ES-I3 (cell line): ENCODE measurements at regions not wholly inside any gene's neighbourhood (a gene's known extent, or its start where the extent isn't known, plus 50 kb on each side); places are given as distances from the start of the nearest gene placed in this dataset.
"Not testable (repeated sequence)": the region's sequence is repeated elsewhere in the genome, so short reads cannot be mapped to it uniquely, and the experiment has no call there.

Source experiments
- H3K36me3 ChIP-seq: 2 replicates; pipeline ENCODE4 v1.6.1; 2013; ENCODE audit warnings: mild to moderate bottlenecking, low read length, control low read depth, moderate library complexity; ENCODE audit not compliant: insufficient read depth
- H3K4me1 ChIP-seq: 2 replicates; pipeline ENCODE4 v1.6.1; 2013; ENCODE audit warnings: mild to moderate bottlenecking, control low read depth, low read length; ENCODE audit not compliant: insufficient read depth
- H3K9ac ChIP-seq: 2 replicates; pipeline ENCODE4 v1.6.1; 2013; ENCODE audit warnings: low read depth, mild to moderate bottlenecking, low read length, moderate library complexity
- H3K9me3 ChIP-seq: 2 replicates; pipeline ENCODE4 v1.6.1; 2013; ENCODE audit warnings: mild to moderate bottlenecking, low read length, moderate library complexity; ENCODE audit not compliant: control insufficient read depth, insufficient read depth

- H3K4me1 ChIP-seq: no peaks in the 10 kb centered on the region
- H3K36me3 ChIP-seq: no peaks in the 10 kb centered on the region
- H3K9ac ChIP-seq: no peak overlapping the region
- H3K9me3 ChIP-seq: no peaks in the 10 kb centered on the region
These were observed 353.1 kb downstream of the CHL1 start for GRCh38 chr3:549636-550035.

GRCh38 chr3:550471-550870 lies 353.9 kb downstream of the CHL1 start:
- H3K9ac ChIP-seq: no peak overlapping the region
- H3K36me3 ChIP-seq: no peaks in the 10 kb centered on the region
- H3K9me3 ChIP-seq: no peaks in the 10 kb centered on the region
- H3K4me1 ChIP-seq: no peaks in the 10 kb centered on the region

- Histone ChIP-seq H3K9ac (no peak overlapping the region), H3K9me3 (no peaks in the 10 kb centered on the region), H3K36me3 (no peaks in the 10 kb centered on the region), H3K4me1 (no peaks in the 10 kb centered on the region)
These were observed 361.4 kb downstream of the CHL1 start for GRCh38 chr3:557972-558371.

GRCh38 chr3:567488-568185 lies 371.1 kb downstream of the CHL1 start:
- no peaks in the 10 kb centered on the region for H3K36me3 ChIP-seq
- no peak overlapping the region for H3K9ac ChIP-seq
- no peaks in the 10 kb centered on the region for H3K4me1 ChIP-seq
- no peaks in the 10 kb centered on the region for H3K9me3 ChIP-seq

GRCh38 chr3:579529-579928 lies 383.0 kb downstream of the CHL1 start:
- H3K9ac ChIP-seq, H3K36me3 ChIP-seq, H3K4me1 ChIP-seq, H3K9me3 ChIP-seq: not testable (repeated sequence)

GRCh38 chr3:589066-589465 lies 392.5 kb downstream of the CHL1 start:
- not testable (repeated sequence) for H3K9me3 ChIP-seq, H3K4me1 ChIP-seq, H3K9ac ChIP-seq, H3K36me3 ChIP-seq

GRCh38 chr3:597304-597703 lies 400.7 kb downstream of the CHL1 start:
- H3K4me1 ChIP-seq, H3K9me3 ChIP-seq, H3K9ac ChIP-seq, H3K36me3 ChIP-seq: not testable (repeated sequence)

GRCh38 chr3:597746-598145 lies 401.2 kb downstream of the CHL1 start:
- not testable (repeated sequence) for H3K36me3 ChIP-seq, H3K9ac ChIP-seq, H3K9me3 ChIP-seq, H3K4me1 ChIP-seq

GRCh38 chr3:607480-607879 lies 410.9 kb downstream of the CHL1 start:
- not testable (repeated sequence) for H3K9me3 ChIP-seq, H3K9ac ChIP-seq, H3K4me1 ChIP-seq, H3K36me3 ChIP-seq

- Histone ChIP-seq H3K36me3 (no peaks in the 10 kb centered on the region), H3K9me3 (no peaks in the 10 kb centered on the region), H3K4me1 (no peaks in the 10 kb centered on the region), H3K9ac (no peak overlapping the region)
These were observed 425.2 kb downstream of the CHL1 start for GRCh38 chr3:621714-622113.

GRCh38 chr3:622314-622713 lies 425.8 kb downstream of the CHL1 start:
- no peaks in the 10 kb centered on the region for H3K4me1 ChIP-seq

GRCh38 chr3:623914-624545 lies 427.5 kb downstream of the CHL1 start:
- H3K9ac ChIP-seq: no peak overlapping the region
- no peaks in the 10 kb centered on the region for H3K4me1 ChIP-seq
- H3K9me3 ChIP-seq: no peaks in the 10 kb centered on the region
- no peaks in the 10 kb centered on the region for H3K36me3 ChIP-seq

More at GRCh38 chr3:622314-622713, 425.8 kb downstream of the CHL1 start:
- Histone ChIP-seq H3K36me3 (no peaks in the 10 kb centered on the region), H3K9me3 (no peaks in the 10 kb centered on the region), H3K9ac (no peak overlapping the region)

GRCh38 chr3:632571-633170 lies 436.1 kb downstream of the CHL1 start:
- H3K9ac ChIP-seq: no peak overlapping the region
- no peaks in the 10 kb centered on the region for H3K9me3 ChIP-seq
- no peaks in the 10 kb centered on the region for H3K36me3 ChIP-seq
- no peaks in the 10 kb centered on the region for H3K4me1 ChIP-seq

GRCh38 chr3:634511-634910 lies 437.9 kb downstream of the CHL1 start:
- Histone ChIP-seq H3K9me3 (no peaks in the 10 kb centered on the region), H3K36me3 (no peaks in the 10 kb centered on the region), H3K4me1 (no peaks in the 10 kb centered on the region), H3K9ac (no peak overlapping the region)

- no peak overlapping the region for H3K9ac ChIP-seq
These were observed 438.8 kb downstream of the CHL1 start for GRCh38 chr3:635393-635792.

More at GRCh38 chr3:635393-635792, 438.8 kb downstream of the CHL1 start:
- H3K4me1 ChIP-seq: no peaks in the 10 kb centered on the region
- no peaks in the 10 kb centered on the region for H3K36me3 ChIP-seq
- H3K9me3 ChIP-seq: no peaks in the 10 kb centered on the region
